Gastroesophageal sphincter (tissue), 4 donors: ENCODE measurements at regions not wholly inside any gene's neighbourhood (a gene's known extent, or its start where the extent isn't known, plus 50 kb on each side); places are given as distances from the start of the nearest gene placed in this dataset.
"Not testable (repeated sequence)": the region's sequence is repeated elsewhere in the genome, so short reads cannot be mapped to it uniquely, and the experiment has no call there.

Experiments
- ATAC-seq: fragments of 150-250 bp; one replicate; pipeline ENCODE4 v1.9.1; 2016; ENCODE audit warnings: mild to moderate bottlenecking, moderate library complexity
- H3K27ac ChIP-seq, 4 donors: fragments of 200-600 bp; sonication (generic) in 3 of 4; 1 replicate in 3 of 4; 2 replicates in 1 of 4; pipeline ENCODE4 v1.5.1; 2016 to 2019
- H3K27me3 ChIP-seq: fragments of 200-600 bp; sonication (generic); one replicate; pipeline ENCODE4 v1.5.1; 2019
- H3K36me3 ChIP-seq, 2 donors: fragments of 200-600 bp; sonication (generic); one replicate each; pipeline ENCODE4 v1.5.1; 2019; ENCODE audit warnings: control low read depth in 1 of 2
- H3K4me1 ChIP-seq, 3 donors: fragments of 200-600 bp; sonication (generic); 1 replicate in 2 of 3; 2 replicates in 1 of 3; pipeline ENCODE4 v1.5.1; 2016 to 2019; ENCODE audit warnings: control low read depth in 2 of 3
- H3K4me3 ChIP-seq, 2 donors: fragments of 200-600 bp; sonication (generic); one replicate each; pipeline ENCODE4 v1.5.1; 2019; ENCODE audit warnings: mild to moderate bottlenecking in 1 of 2, moderate library complexity in 1 of 2
- H3K9me3 ChIP-seq, 3 donors: fragments of 200-600 bp; sonication (generic); one replicate each; pipeline ENCODE4 v1.5.1; 2017 to 2019; ENCODE audit warnings: control low read depth in 2 of 3
- CTCF ChIP-seq, 4 experiments: fragments of 200-600 bp in 2 of 4; fragments of 450-650 bp in 2 of 4; sonication (generic) in 1 of 4; IDR thresholded peaks; one replicate each; pipeline ENCODE4 v1.5.1; 2017 to 2019; ENCODE audit warnings: antibody characterized with exemption in 4 of 4, mild to moderate bottlenecking in 2 of 4, moderate library complexity in 2 of 4
- EP300 ChIP-seq: sonication (generic); formaldehyde crosslinking; IDR thresholded peaks from one replicate; pipeline ENCODE4 v1.6.1; 2017; ENCODE audit warnings: antibody characterized with exemption, mild to moderate bottlenecking
- POLR2A ChIP-seq, 2 donors: fragments of 450-650 bp; IDR thresholded peaks; one replicate each; pipeline ENCODE4 v1.6.1; 2017; ENCODE audit warnings: antibody characterized with exemption in 2 of 2, mild to moderate bottlenecking in 2 of 2, moderate library complexity in 1 of 2
- POLR2AphosphoS5 ChIP-seq: sonication (generic); formaldehyde crosslinking; IDR thresholded peaks from one replicate; pipeline ENCODE4 v1.6.1; 2017; ENCODE audit warnings: antibody characterized with exemption
- WGBS, 2 donors: methylation state at CpG; one replicate each; pipeline ENCODE4 v1.1.5; 2018; ENCODE audit warnings: low coverage in 1 of 2; 5-methylcytosine and 5-hydroxymethylcytosine counted together

- Histone ChIP-seq H3K4me1 (no peaks in the 10 kb centered on the region), H3K36me3 (no peaks in the 10 kb centered on the region), H3K9me3 (no peaks in the 10 kb centered on the region), H3K27me3 (no peaks in the 10 kb centered on the region), H3K4me3 (no peak overlapping the region), H3K27ac (no peak overlapping the region)
- TF ChIP-seq CTCF (IDR thresholded peaks at IDR 0.05): no peak
- TF ChIP-seq POLR2A (IDR thresholded peaks at IDR 0.05): no peak
- TF ChIP-seq EP300: no peak
- no peak for TF ChIP-seq POLR2AphosphoS5
- WGBS, 2 donors: 78 to 81% methylated on average over 10 of the region's 10 CpGs
- no peak for ATAC-seq
Measured at GRCh38 chr14:58914279-58914855, 274.1 kb upstream of the DAAM1 start.

GRCh38 chr14:58915646-58916045 is 272.8 kb upstream of the DAAM1 start:
- ATAC-seq: no peak
- TF ChIP-seq POLR2AphosphoS5 (no peak), POLR2A (IDR thresholded peaks at IDR 0.05) (no peak), CTCF (IDR thresholded peaks at IDR 0.05) (no peak), EP300 (no peak)
- no peaks in the 10 kb centered on the region for H3K4me1 ChIP-seq
- H3K36me3 ChIP-seq: no peaks in the 10 kb centered on the region
- H3K9me3 ChIP-seq: no peaks in the 10 kb centered on the region
- H3K4me3 ChIP-seq: no peak overlapping the region
- no peak overlapping the region for H3K27ac ChIP-seq
- no peaks in the 10 kb centered on the region for H3K27me3 ChIP-seq
- 88 to 94% methylated on average over 2 of the region's 2 CpGs for WGBS, 2 donors

- WGBS, 2 donors: 91 to 100% methylated on average over 3 to 4 of the region's 6 CpGs
- Histone ChIP-seq H3K27ac (no peak overlapping the region), H3K4me3 (no peak overlapping the region), H3K4me1 (no peaks in the 10 kb centered on the region), H3K27me3 (no peaks in the 10 kb centered on the region), H3K36me3 (no peaks in the 10 kb centered on the region), H3K9me3 (no peaks in the 10 kb centered on the region)
- ATAC-seq: no peak
- TF ChIP-seq EP300 (no peak), POLR2AphosphoS5 (no peak), CTCF (IDR thresholded peaks at IDR 0.05) (no peak), POLR2A (IDR thresholded peaks at IDR 0.05) (no peak)
Measured at GRCh38 chr14:58918066-58918738, 270.3 kb upstream of the DAAM1 start.

- no peak for TF ChIP-seq CTCF (IDR thresholded peaks at IDR 0.05)
- no peak for TF ChIP-seq POLR2A (IDR thresholded peaks at IDR 0.05)
- TF ChIP-seq EP300: no peak
- TF ChIP-seq POLR2AphosphoS5: no peak
- Histone ChIP-seq H3K9me3 (no peaks in the 10 kb centered on the region), H3K36me3 (no peaks in the 10 kb centered on the region), H3K4me3 (no peak overlapping the region), H3K27me3 (no peaks in the 10 kb centered on the region), H3K4me1 (no peaks in the 10 kb centered on the region), H3K27ac (no peak overlapping the region)
- no peak for ATAC-seq
- 74 to 78% methylated on average over 6 of the region's 6 CpGs for WGBS, 2 donors
Measured at GRCh38 chr14:58919217-58919616, 269.2 kb upstream of the DAAM1 start.

- no peak overlapping the region for H3K27ac ChIP-seq
- TF ChIP-seq POLR2A (IDR thresholded peaks at IDR 0.05) (no peak), POLR2AphosphoS5 (no peak), CTCF (IDR thresholded peaks at IDR 0.05) (no peak), EP300 (no peak)
- WGBS, 2 donors: 35 to 74% methylated on average over 3 of the region's 3 CpGs
- no peaks in the 10 kb centered on the region for H3K27me3 ChIP-seq
- H3K4me1 ChIP-seq: no peaks in the 10 kb centered on the region
- no peaks in the 10 kb centered on the region for H3K9me3 ChIP-seq
- no peak overlapping the region for H3K4me3 ChIP-seq
- H3K36me3 ChIP-seq: no peaks in the 10 kb centered on the region
- no peak for ATAC-seq
Measured at GRCh38 chr14:58920230-58920629, 268.2 kb upstream of the DAAM1 start.

GRCh38 chr14:58922201-58922940 is 266.1 kb upstream of the DAAM1 start:
- not testable (repeated sequence) for H3K9me3 ChIP-seq, ATAC-seq, H3K27ac ChIP-seq

More at GRCh38 chr14:58922201-58922940, 266.1 kb upstream of the DAAM1 start:
- WGBS, 2 donors: 80 to 87% methylated on average over 3 of the region's 3 CpGs
- not testable (repeated sequence) for H3K36me3 ChIP-seq, H3K4me1 ChIP-seq, H3K27me3 ChIP-seq, H3K4me3 ChIP-seq
